H1 (cell line): ENCODE measurements at regions not wholly inside any gene's neighbourhood (a gene's known extent, or its start where the extent isn't known, plus 50 kb on each side); places are given as distances from the start of the nearest gene placed in this dataset.

ENCODE experiments used
- CTCF ChIA-PET: fragments of 300-600 bp; sonication (Branson Sonifier 250); formaldehyde crosslinking; loops from one replicate; lab custom pipeline; 2021; ENCODE audit not compliant: partially characterized antibody; lab: Charles Lee
- POLR2A ChIA-PET: fragments of 300-600 bp; sonication (Branson Sonifier 250); formaldehyde crosslinking; loops from one replicate; lab custom pipeline; 2021; ENCODE audit warnings: inconsistent platforms; ENCODE audit not compliant: partially characterized antibody; lab: Charles Lee
- DNase-seq, 2 experiments: peaks; one replicate each; pipeline versions ENCODE4 v3.0.0 to v3.0.0-alpha.2; 2010 to 2022; ENCODE audit warnings: low spot score in 2 of 2, low read depth in 1 of 2, mixed read lengths in 1 of 2
- FAIRE-seq: peaks from 2 replicates; lab custom pipeline; 2011; peaks lifted over from hg19 to GRCh38; lab: Jason Lieb, UNC
- H2AFZ ChIP-seq: 2 replicates; pipeline ENCODE4 v1.8.1; 2012; ENCODE audit warnings: low read length, inconsistent platforms
- H2AK5ac ChIP-seq: 2 replicates; pipeline ENCODE4 v1.6.1; 2013; ENCODE audit warnings: low read depth, low read length
- H2BK120ac ChIP-seq: replicated peaks from 2 replicates; pipeline ENCODE3; 2013; ENCODE audit warnings: low read depth, low read length, inconsistent platforms
- H2BK12ac ChIP-seq: 2 replicates; pipeline ENCODE4 v1.6.1; 2013; ENCODE audit warnings: low read depth, low read length
- H2BK15ac ChIP-seq: 2 replicates; pipeline ENCODE4 v1.6.1; 2013; ENCODE audit warnings: low read length
- H2BK20ac ChIP-seq: 2 replicates; pipeline ENCODE4 v1.6.1; 2013; ENCODE audit warnings: low read length
- H2BK5ac ChIP-seq: 2 replicates; pipeline ENCODE4 v1.6.1; 2013; ENCODE audit warnings: low read depth, low read length
- H3K14ac ChIP-seq: 2 replicates; pipeline ENCODE4 v1.6.1; 2013; ENCODE audit warnings: inconsistent platforms; ENCODE audit not compliant: insufficient read length
- H3K18ac ChIP-seq: 2 replicates; pipeline ENCODE4 v1.6.1; 2013; ENCODE audit warnings: low read length; ENCODE audit errors: extremely low read depth
- H3K23ac ChIP-seq: 2 replicates; pipeline ENCODE4 v1.6.1; 2013; ENCODE audit warnings: inconsistent platforms; ENCODE audit not compliant: insufficient read length
- H3K23me2 ChIP-seq: 2 replicates; pipeline ENCODE4 v1.6.1; 2013; ENCODE audit warnings: low read depth, low read length
- H3K27ac ChIP-seq: 2 replicates; pipeline ENCODE4 v1.6.1; 2011; ENCODE audit warnings: low read depth, low read length, inconsistent platforms
- H3K27me3 ChIP-seq, 4 experiments: replicated peaks in 1 of 4; 1 replicate in 1 of 4; 2 replicates in 3 of 4; pipeline versions ENCODE4 v1.6.1 to v1.8.1; 2011 to 2013; ENCODE audit warnings: low read length in 3 of 4, mild to moderate bottlenecking in 3 of 4, inconsistent platforms in 2 of 4, mixed read lengths in 2 of 4, moderate library complexity in 1 of 4; ENCODE audit not compliant: control insufficient read depth in 3 of 4, insufficient read depth in 3 of 4; ENCODE audit errors: extremely low read depth in 1 of 4
- H3K36me3 ChIP-seq, 4 experiments: 2 replicates each; pipeline versions ENCODE4 v1.6.1 to v1.8.1; 2011 to 2013; ENCODE audit warnings: mild to moderate bottlenecking in 4 of 4, low read length in 3 of 4, moderate library complexity in 2 of 4, control low read depth in 1 of 4, inconsistent platforms in 1 of 4; ENCODE audit not compliant: insufficient read depth in 4 of 4, control insufficient read depth in 2 of 4
- H3K4ac ChIP-seq: replicated peaks from 2 replicates; pipeline ENCODE3; 2013; ENCODE audit warnings: low read length, low read depth, mixed read lengths, inconsistent platforms; ENCODE audit not compliant: insufficient read length
- H3K4me1 ChIP-seq, 4 experiments: replicated peaks in 1 of 4; 1 replicate in 1 of 4; 2 replicates in 3 of 4; pipeline versions ENCODE4 v1.6.1 to v1.8.1; 2011 to 2013; ENCODE audit warnings: low read length in 3 of 4, inconsistent platforms in 2 of 4, mixed read lengths in 1 of 4; ENCODE audit not compliant: insufficient read depth in 4 of 4, control insufficient read depth in 3 of 4
- H3K4me2 ChIP-seq, 2 experiments: 2 replicates each; pipeline versions ENCODE4 v1.6.1 to v1.8.1; 2011 to 2013; ENCODE audit warnings: low read depth in 2 of 2, low read length in 2 of 2, control low read depth in 1 of 2, inconsistent platforms in 1 of 2, mild to moderate bottlenecking in 1 of 2; ENCODE audit not compliant: insufficient read depth in 1 of 2
- H3K4me3 ChIP-seq, 4 experiments: fragments of 200-600, 300-600 bp in 1 of 4; sonication (generic), shearing (Covaris generic), sonication (Bioruptor Twin) in 1 of 4; 2 replicates each; pipeline versions ENCODE4 v1.5.1 to v1.8.1; 2011 to 2016; ENCODE audit warnings: low read length in 4 of 4, low read depth in 3 of 4, control low read depth in 2 of 4, inconsistent platforms in 2 of 4, mild to moderate bottlenecking in 2 of 4, mixed read lengths in 1 of 4, moderate library complexity in 1 of 4; ENCODE audit not compliant: insufficient read depth in 2 of 4; ENCODE audit errors: extremely low read depth in 1 of 4
- H3K56ac ChIP-seq: replicated peaks from 2 replicates; pipeline ENCODE3; 2013; ENCODE audit warnings: low read depth, mild to moderate bottlenecking, mixed read lengths, low read length, inconsistent platforms; ENCODE audit not compliant: insufficient read length
- H3K79me1 ChIP-seq: 2 replicates; pipeline ENCODE4 v1.6.1; 2013; ENCODE audit warnings: low read depth, low read length, control low read depth
- H3K79me2 ChIP-seq, 2 experiments: 2 replicates each; pipeline versions ENCODE4 v1.6.1 to v1.8.1; 2012 to 2013; ENCODE audit warnings: low read length in 2 of 2, mild to moderate bottlenecking in 2 of 2, inconsistent platforms in 1 of 2; ENCODE audit not compliant: insufficient read depth in 2 of 2, control insufficient read depth in 1 of 2
- H3K9ac ChIP-seq, 4 experiments: replicated peaks in 1 of 4; 1 replicate in 1 of 4; 2 replicates in 3 of 4; pipeline versions ENCODE4 v1.6.1 to v1.8.1; 2011 to 2013; ENCODE audit warnings: low read depth in 3 of 4, low read length in 3 of 4, control low read depth in 2 of 4, mild to moderate bottlenecking in 2 of 4, moderate library complexity in 2 of 4, inconsistent platforms in 1 of 4; ENCODE audit errors: extremely low read depth in 1 of 4
- H3K9me3 ChIP-seq, 2 experiments: 2 replicates each; pipeline versions ENCODE4 v1.6.1 to v1.8.1; 2012 to 2013; ENCODE audit warnings: mild to moderate bottlenecking in 2 of 2, moderate library complexity in 2 of 2, control low read depth in 1 of 2, inconsistent platforms in 1 of 2, low read depth in 1 of 2, low read length in 1 of 2, mixed read lengths in 1 of 2; ENCODE audit not compliant: insufficient read depth in 2 of 2
- H4K20me1 ChIP-seq, 2 experiments: replicated peaks in 1 of 2; 2 replicates each; pipeline versions ENCODE3 to v1.8.1; 2011 to 2013; ENCODE audit warnings: inconsistent platforms in 2 of 2, low read length in 2 of 2, mild to moderate bottlenecking in 1 of 2; ENCODE audit not compliant: insufficient read depth in 2 of 2, control insufficient read depth in 1 of 2
- H4K5ac ChIP-seq: 2 replicates; pipeline ENCODE4 v1.6.1; 2013; ENCODE audit warnings: low read length, low read depth, mixed read lengths, inconsistent platforms; ENCODE audit not compliant: insufficient read length
- H4K8ac ChIP-seq: 2 replicates; pipeline ENCODE4 v1.8.0; 2013; ENCODE audit warnings: mild to moderate bottlenecking, moderate library complexity, low read length, inconsistent platforms; ENCODE audit not compliant: insufficient read depth; ENCODE audit errors: extremely low read depth
- H4K91ac ChIP-seq: replicated peaks from 2 replicates; pipeline ENCODE3; 2013; ENCODE audit warnings: low read length, mixed read lengths, inconsistent platforms; ENCODE audit not compliant: insufficient read length
- E2F6 ChIP-seq: IDR thresholded peaks from 2 replicates; pipeline ENCODE4 v1.6.1; 2012; ENCODE audit warnings: inconsistent platforms
- MAX ChIP-seq: IDR thresholded peaks from 2 replicates; pipeline ENCODE4 v1.6.1; 2012; ENCODE audit warnings: inconsistent platforms
- RAD21 ChIP-seq, 2 experiments: IDR thresholded peaks in 1 of 2; conservative IDR thresholded peaks in 1 of 2; 2 replicates each; pipeline ENCODE4 v1.6.1; 2011; ENCODE audit warnings: low read depth in 2 of 2, low read length in 2 of 2, improper control_type of control experiment in 1 of 2, inconsistent platforms in 1 of 2, mild to moderate bottlenecking in 1 of 2, moderate library complexity in 1 of 2
- SIX5 ChIP-seq: IDR thresholded peaks from 2 replicates; pipeline ENCODE4 v1.6.1; 2011; ENCODE audit warnings: mild to moderate bottlenecking, low read depth, low read length
- SP2 ChIP-seq: IDR thresholded peaks from 2 replicates; pipeline ENCODE4 v1.6.1; 2012; ENCODE audit warnings: mild to moderate bottlenecking, low read length, inconsistent platforms
- WGBS, 2 experiments: shearing (Covaris generic) in 1 of 2; methylation state at CpG; one replicate each; pipeline versions ENCODE4 v1.1.6 to v1.1.7; 2013 to 2015; ENCODE audit warnings: low lambda C conversion rate in 2 of 2, mixed read lengths in 2 of 2, inconsistent platforms in 1 of 2, low coverage in 1 of 2, missing lambda C conversion rate in 1 of 2; ENCODE audit not compliant: insufficient replicate concordance in 2 of 2, insufficient coverage in 1 of 2, insufficient read length in 1 of 2; ENCODE audit errors: extremely low coverage in 1 of 2, missing lambda C conversion rate in 1 of 2; 5-methylcytosine and 5-hydroxymethylcytosine counted together

- Histone ChIP-seq H4K5ac (no peak overlapping the region), H2BK120ac (no peak overlapping the region), H3K18ac (no peak overlapping the region), H3K79me1 (no peaks in the 10 kb centered on the region), H3K79me2 (no peaks in the 10 kb centered on the region)
- TF ChIP-seq MAX (no peak), SIX5 (no peak), SP2 (no peak), E2F6 (no peak), RAD21 (IDR thresholded peaks at IDR 0.05 in 1 of 2, conservative IDR thresholded peaks at IDR 0.05 in 1 of 2; ENCODE audit: low read depth in 2 of 2, low read length in 2 of 2) (no peak)
- TF ChIP-seq, all 59 proteins: peak for 0
- no peak overlapping the region for H2AFZ ChIP-seq
- no peak for FAIRE-seq
- H3K4me1 ChIP-seq, result no peaks in the 10 kb centered on the region
- no peak overlapping the region for H3K4ac ChIP-seq
- no peak for DNase-seq
- CTCF ChIA-PET, result no interaction called here
- H2BK12ac ChIP-seq, result no peak overlapping the region
- no peaks in the 10 kb centered on the region for H4K20me1 ChIP-seq
- H3K27me3 ChIP-seq, result no peaks in the 10 kb centered on the region; a peak in 1 of 7 replicates
- no peak overlapping the region for H4K8ac ChIP-seq
- H2BK15ac ChIP-seq, result no peak overlapping the region
- 100% methylated on average over 1 of the region's 4 CpGs; no CpG with 5 or more reads in 1 of the 2 experiments for WGBS, 2 experiments
- no peak overlapping the region for H3K23ac ChIP-seq
- H2BK20ac ChIP-seq, result no peak overlapping the region
- H3K56ac ChIP-seq, result no peak overlapping the region
- no peak overlapping the region for H2BK5ac ChIP-seq
- H3K9me3 ChIP-seq, result peaks cover 0 to 3% of the 10 kb centered on the region in 2 experiments; a peak in 1 of 4 replicates
- POLR2A ChIA-PET, result no interaction called here
- H3K4me3 ChIP-seq, result no peak overlapping the region
- H3K14ac ChIP-seq, result no peak overlapping the region
- H3K27ac ChIP-seq, result no peak overlapping the region
- H3K4me2 ChIP-seq, result no peak overlapping the region
- H3K36me3 ChIP-seq, result no peaks in the 10 kb centered on the region
- no peak overlapping the region for H2AK5ac ChIP-seq
- H3K9ac ChIP-seq, result no peak overlapping the region
- H3K23me2 ChIP-seq, result no peaks in the 10 kb centered on the region
- no peak overlapping the region for H4K91ac ChIP-seq
These were observed 90.2 kb downstream of the THBS2 start for GRCh38 chr6:169163411-169163901.
